GM18498 (cell line): ENCODE measurements at regions not wholly inside any gene's neighbourhood (a gene's known extent, or its start where the extent isn't known, plus 50 kb on each side); places are given as distances from the start of the nearest gene placed in this dataset.

Experiments
- ATAC-seq: cut with Tn5 transposase; IDR thresholded peaks from one replicate; pipeline ENCODE4 v1.9.1; 2021; ENCODE audit warnings: mild to moderate bottlenecking, moderate library complexity; ENCODE audit not compliant: unreplicated experiment

- ATAC-seq, result no peak
Observed at GRCh38 chr18:73742957-73743356, 404.7 kb downstream of the FBXO15 start.

- no peak for ATAC-seq
Observed at GRCh38 chr18:73741946-73742345, 405.7 kb downstream of the FBXO15 start.

GRCh38 chr18:73739098-73739497 is 408.5 kb downstream of the FBXO15 start:
- no peak for ATAC-seq

- ATAC-seq, result no peak
Observed at GRCh38 chr18:73737990-73738389, 409.6 kb downstream of the FBXO15 start.

GRCh38 chr18:73735836-73736235 is 411.8 kb downstream of the FBXO15 start:
- ATAC-seq, result no peak

GRCh38 chr18:73733806-73734314 is 413.8 kb downstream of the FBXO15 start:
- no peak for ATAC-seq

GRCh38 chr18:73733376-73733775 is 414.3 kb downstream of the FBXO15 start:
- ATAC-seq, result no peak

GRCh38 chr18:73728657-73729056 is 419.0 kb downstream of the FBXO15 start:
- ATAC-seq, result no peak

- ATAC-seq, result no peak
Observed at GRCh38 chr18:73724958-73725357, 422.7 kb downstream of the FBXO15 start.

- ATAC-seq, result no peak
Observed at GRCh38 chr18:73719611-73720010, 428.0 kb downstream of the FBXO15 start.

GRCh38 chr18:73717570-73717969 is 430.1 kb downstream of the FBXO15 start:
- no peak for ATAC-seq

- ATAC-seq, result no peak
Observed at GRCh38 chr18:73715210-73715670, 432.4 kb downstream of the FBXO15 start.

- ATAC-seq, result no peak
Observed at GRCh38 chr18:73714466-73714865, 433.2 kb downstream of the FBXO15 start.

- no peak for ATAC-seq
Observed at GRCh38 chr18:73711256-73711655, 436.4 kb downstream of the FBXO15 start.

GRCh38 chr18:73708591-73708990 is 439.0 kb downstream of the FBXO15 start:
- ATAC-seq, result no peak

- ATAC-seq, result no peak
Observed at GRCh38 chr18:73707035-73707434, 440.6 kb downstream of the FBXO15 start.

GRCh38 chr18:73697353-73697752 is 450.3 kb downstream of the FBXO15 start:
- ATAC-seq, result no peak

- ATAC-seq, result no peak
Observed at GRCh38 chr18:73696698-73697097, 450.9 kb downstream of the FBXO15 start.

- no peak for ATAC-seq
Observed at GRCh38 chr18:73696171-73696570, 451.5 kb downstream of the FBXO15 start.

- ATAC-seq, result no peak
Observed at GRCh38 chr18:73693091-73693490, 454.5 kb downstream of the FBXO15 start.

- no peak for ATAC-seq
Observed at GRCh38 chr18:73691624-73692023, 456.0 kb downstream of the FBXO15 start.

- no peak for ATAC-seq
Observed at GRCh38 chr18:73691118-73691517, 456.5 kb downstream of the FBXO15 start.

- no peak for ATAC-seq
Observed at GRCh38 chr18:73690222-73690621, 457.4 kb downstream of the FBXO15 start.
